C4-2B (cell line): ENCODE measurements at regions not wholly inside any gene's neighbourhood (a gene's known extent, or its start where the extent isn't known, plus 50 kb on each side); places are given as distances from the start of the nearest gene placed in this dataset.
A peak's percentile ranks its signal among the peaks of the same experiment; 100 is the strongest.
"Not testable (repeated sequence)": the region's sequence is repeated elsewhere in the genome, so short reads cannot be mapped to it uniquely, and the experiment has no call there.

Experiments used
- H3K27ac ChIP-seq: fragments of 450-650 bp; 2 replicates; pipeline ENCODE4 v1.5.1; 2017
- ZFX ChIP-seq: fragments of 450-650 bp; IDR thresholded peaks from 2 replicates; pipeline ENCODE4 v1.6.1; 2017
- TF ChIP-seq, protein P1 (sequence below): fragments of 450-650 bp; conservative IDR thresholded peaks from 2 replicates; pipeline ENCODE4 v1.5.1; 2017; ENCODE audit warnings: mild to moderate bottlenecking

DNA sequence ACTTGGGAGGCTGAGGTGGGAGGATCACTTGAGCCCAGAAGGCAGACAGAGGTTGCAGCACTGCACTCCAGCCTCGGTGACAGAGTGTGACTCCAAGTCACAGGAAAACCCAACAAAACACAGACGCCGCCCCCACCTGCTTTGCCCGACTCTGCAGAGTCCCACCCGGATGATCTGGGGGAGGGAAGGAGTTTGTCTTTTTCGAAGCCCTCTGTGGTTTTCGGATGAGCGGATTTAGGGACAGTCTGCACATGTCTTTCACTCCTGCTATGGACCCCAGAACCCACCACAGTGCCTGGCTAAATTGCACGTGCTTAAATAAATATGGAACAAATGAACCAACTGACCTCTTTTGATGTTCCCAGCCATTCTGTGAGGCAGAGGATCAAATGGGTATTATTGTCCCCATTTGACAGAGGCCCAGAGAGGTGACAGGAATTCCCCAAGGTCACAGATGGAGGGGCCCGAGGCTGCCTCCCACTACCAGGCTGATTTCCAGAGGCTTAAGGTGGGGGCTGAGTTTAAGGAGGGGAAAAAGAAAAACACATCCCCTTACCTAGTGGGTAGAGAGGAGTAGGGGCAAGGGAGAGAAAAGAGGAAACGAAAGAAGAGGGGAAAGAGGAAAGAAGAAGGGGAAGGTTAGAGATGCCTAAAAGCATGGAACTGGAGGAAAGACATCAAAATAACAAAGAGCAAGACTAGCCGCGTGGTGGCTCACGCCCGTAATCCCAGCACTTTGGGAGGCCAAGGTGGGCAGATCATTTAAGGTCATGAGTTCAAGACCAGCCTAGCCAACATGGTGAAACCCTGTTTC lies 59.4 kb upstream of the TFRC start:
- TF ChIP-seq, protein P1, sequence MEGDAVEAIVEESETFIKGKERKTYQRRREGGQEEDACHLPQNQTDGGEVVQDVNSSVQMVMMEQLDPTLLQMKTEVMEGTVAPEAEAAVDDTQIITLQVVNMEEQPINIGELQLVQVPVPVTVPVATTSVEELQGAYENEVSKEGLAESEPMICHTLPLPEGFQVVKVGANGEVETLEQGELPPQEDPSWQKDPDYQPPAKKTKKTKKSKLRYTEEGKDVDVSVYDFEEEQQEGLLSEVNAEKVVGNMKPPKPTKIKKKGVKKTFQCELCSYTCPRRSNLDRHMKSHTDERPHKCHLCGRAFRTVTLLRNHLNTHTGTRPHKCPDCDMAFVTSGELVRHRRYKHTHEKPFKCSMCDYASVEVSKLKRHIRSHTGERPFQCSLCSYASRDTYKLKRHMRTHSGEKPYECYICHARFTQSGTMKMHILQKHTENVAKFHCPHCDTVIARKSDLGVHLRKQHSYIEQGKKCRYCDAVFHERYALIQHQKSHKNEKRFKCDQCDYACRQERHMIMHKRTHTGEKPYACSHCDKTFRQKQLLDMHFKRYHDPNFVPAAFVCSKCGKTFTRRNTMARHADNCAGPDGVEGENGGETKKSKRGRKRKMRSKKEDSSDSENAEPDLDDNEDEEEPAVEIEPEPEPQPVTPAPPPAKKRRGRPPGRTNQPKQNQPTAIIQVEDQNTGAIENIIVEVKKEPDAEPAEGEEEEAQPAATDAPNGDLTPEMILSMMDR: no peak
- TF ChIP-seq ZFX: no peak
- H3K27ac ChIP-seq: peak overlapping the region; percentile 60

DNA sequence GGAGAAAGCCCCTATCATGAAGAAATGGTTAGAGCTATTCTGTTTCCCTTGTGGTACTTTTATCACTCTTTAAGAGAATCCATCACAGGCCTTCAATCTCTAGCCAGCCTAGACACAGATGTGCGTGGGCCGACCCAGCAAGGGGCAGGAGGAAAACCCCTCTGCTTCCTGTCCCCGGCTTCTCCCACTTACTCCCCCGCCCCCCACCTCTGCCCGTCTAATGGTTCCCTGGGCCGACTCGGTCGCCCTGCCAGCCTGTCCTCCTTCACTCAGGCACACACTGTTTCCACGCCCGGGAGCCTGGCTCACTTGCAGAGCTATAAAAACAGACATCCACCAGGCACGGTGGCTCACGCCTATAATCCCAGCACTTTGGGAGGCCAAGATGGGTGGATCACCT lies 58.3 kb upstream of the TFRC start:
- TF ChIP-seq, protein P1: no peak
- no peak for TF ChIP-seq ZFX

DNA sequence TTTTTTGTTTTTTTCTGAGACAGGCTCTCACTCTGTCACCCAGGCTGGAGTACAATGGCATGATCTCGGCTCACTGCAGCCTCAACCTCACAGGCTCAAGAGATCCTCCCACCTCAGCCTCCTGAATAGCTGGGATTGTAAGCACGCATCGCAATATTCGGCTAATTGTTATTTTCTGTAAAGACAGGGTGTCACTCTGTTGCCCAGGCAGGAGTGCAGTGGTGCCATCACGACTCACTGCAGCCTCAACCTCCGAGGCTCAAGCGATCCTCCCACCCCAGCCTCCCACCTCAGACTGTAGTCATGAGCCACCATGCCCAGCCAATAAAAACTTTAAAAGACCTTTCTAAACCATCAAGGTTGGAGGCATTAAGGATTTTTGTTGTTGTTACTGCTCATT lies 57.4 kb upstream of the TFRC start:
- no peak overlapping the region for H3K27ac ChIP-seq
- no peak for TF ChIP-seq ZFX

More for the DNA sequence above, 58.3 kb upstream of the TFRC start:
- no peak overlapping the region for H3K27ac ChIP-seq

DNA sequence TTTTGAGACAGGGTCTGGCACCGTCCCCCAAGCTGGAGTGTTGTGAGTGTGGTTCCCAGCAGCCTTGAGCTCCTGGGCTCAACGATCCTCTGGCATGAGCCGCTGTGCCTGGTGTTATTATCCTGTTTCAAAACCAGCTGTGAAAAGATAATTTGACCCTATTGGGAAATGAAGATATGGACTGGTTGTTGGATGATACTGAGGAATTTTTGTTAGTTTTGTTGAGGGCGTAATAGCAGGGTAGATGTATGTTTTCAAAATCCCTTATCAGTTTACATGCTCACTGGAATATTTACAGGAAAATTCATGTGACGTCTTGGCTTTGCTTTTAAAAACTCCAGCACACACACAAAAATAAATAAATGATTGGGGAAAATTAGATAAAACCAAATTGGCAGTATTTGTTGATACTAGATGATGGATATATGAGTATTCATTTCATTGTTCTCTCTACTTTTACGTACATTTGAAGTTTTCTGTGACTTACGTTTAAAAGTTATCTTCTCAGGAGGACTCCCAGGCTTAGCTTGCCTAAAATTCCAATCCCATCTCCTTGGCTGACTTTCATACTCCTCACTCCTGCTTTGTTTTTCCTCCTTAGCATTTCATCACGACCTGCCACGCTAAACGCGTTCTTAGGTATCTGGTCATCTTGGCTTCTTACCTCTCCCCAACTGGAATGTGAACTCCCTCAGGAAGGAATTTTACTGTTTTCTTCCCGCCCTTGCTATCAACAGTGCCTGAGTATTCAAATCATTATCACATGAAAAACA lies 56.8 kb upstream of the TFRC start:
- TF ChIP-seq, protein P1: no peak
- no peak for TF ChIP-seq ZFX
- H3K27ac ChIP-seq: no peak overlapping the region

DNA sequence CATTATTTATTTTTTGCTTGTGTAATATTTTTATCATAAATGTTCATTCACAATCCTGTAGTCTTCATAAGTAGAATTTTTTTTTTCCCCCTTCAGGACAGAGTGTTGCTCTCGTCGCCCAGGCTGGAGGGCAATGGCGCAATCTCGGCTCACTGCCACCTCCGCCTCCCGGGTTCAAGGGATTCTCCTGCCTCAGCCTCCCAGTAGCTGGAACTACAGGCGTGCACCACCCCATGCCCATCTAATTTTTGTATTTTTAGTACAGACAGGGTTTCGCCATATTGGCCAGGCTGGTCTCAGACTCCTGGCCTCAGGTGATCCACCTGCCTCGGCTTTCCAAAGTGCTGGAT lies 54.7 kb upstream of the TFRC start:
- not testable (repeated sequence) for H3K27ac ChIP-seq

DNA sequence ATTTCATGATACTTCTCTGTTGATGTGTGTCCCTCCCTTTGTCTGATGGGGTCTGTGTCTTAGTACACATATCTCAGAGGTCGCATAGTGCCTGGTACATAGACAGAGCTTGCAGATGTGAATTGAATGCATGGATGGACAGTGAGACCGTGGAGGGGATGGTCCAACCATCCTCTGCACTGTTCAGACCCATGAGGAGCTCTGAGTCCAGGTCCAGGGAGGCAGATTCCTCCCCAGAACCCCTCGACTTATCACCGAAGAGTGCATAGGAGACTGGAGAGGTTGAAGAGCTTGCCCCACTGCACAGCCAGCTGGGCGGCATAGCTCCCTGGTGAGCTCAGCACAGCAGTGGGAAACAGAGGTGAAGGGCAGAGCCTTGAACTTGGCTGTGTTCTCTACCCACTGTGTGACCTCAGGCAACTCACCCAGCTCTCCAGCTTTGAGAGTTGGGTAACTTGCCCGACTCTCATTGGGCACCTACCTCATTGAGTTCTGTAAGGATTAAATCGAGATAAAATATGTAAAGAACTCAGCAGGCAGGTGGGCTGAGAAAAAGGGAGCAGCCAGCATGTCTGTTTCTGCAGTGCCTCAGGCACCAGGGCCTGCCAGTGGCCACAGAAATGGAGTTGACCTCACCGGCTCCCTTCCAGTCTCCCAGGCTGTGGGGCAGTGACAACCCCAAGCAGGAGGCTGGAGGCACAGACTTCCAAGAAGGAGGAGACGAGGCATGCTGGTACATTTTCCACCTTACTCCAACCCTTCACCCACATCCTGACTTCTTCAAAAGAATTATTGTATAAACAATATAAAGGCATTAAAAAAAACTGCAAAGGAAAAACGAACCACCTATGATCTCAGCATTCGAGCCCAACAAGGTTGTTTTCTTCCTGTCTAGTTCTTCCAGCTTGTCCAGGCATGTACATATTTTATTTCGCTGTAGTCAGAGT lies 54.1 kb upstream of the TFRC start:
- no peak overlapping the region for H3K27ac ChIP-seq
- TF ChIP-seq, protein P1: no peak
- no peak for TF ChIP-seq ZFX

DNA sequence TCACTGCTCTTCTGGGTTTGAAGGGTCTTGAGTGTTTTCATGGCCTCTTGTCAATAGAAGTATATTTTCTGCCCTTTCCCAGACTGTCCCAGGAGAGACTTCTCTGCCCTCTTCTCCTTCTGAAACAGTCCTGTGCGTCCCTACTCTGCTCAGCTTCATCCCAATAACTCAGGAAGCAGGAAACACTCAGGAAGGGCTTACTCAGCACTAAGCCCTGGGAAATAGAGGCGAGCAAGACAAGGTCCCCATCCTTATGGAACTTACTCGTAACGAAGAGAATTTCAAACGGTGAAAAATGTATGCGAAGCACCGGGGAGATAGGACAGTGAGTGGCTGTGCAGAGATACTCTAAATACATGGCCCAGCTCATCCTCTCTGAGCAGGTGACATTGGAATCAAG lies 52.8 kb upstream of the TFRC start:
- TF ChIP-seq, protein P1: no peak
- no peak for TF ChIP-seq ZFX
- H3K27ac ChIP-seq: no peak overlapping the region

DNA sequence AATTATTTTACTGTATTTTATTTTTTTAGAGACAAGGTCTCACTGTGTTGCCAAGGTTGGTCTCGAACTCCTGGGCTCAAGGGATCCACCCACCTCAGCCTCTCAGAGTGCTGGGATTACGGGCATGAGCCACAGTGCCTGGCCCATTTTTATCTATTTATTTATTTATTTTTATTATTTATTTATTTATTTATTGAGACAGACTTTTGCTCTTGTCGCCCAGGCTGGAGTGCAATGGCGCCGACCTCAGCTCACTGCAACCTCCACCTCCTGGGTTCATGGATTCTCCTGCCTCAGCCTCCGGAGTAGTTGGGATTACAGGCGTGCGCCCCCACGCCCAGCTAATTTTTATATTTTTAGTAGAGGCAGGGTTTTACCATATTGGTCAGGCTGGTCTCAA lies 52.0 kb upstream of the TFRC start:
- H3K27ac ChIP-seq: not testable (repeated sequence)
